ENCODE measurements at regions not wholly inside any gene's neighbourhood (a gene's known extent, or its start where the extent isn't known, plus 50 kb on each side); places are given as distances from the start of the nearest gene placed in this dataset.

- H3K9me3 ChIP-seq: no peaks in the 10 kb centered on the region
- WGBS, 2 donors: 71 to 85% methylated on average over 1 of the region's 1 CpG
- no peaks in the 10 kb centered on the region for H3K4me1 ChIP-seq
- no peaks in the 10 kb centered on the region for H3K27me3 ChIP-seq
- no peaks in the 10 kb centered on the region for H3K36me3 ChIP-seq (ENCODE audit: low read depth, missing control alignments)
- no peak for DNase-seq
- H3K27ac ChIP-seq: no peak overlapping the region
- intact Hi-C loops (cut with DNase I; ENCODE audit: low total_unique reads): no loop called here
- TF ChIP-seq CTCF (IDR thresholded peaks at IDR 0.05): no peak
- TF ChIP-seq POLR2A (IDR thresholded peaks at IDR 0.05): no peak
- H3K4me3 ChIP-seq: no peak overlapping the region
Measured at GRCh38 chr1:106908689-106909088, 147.8 kb upstream of the PRMT6 start.

- TF ChIP-seq CTCF (IDR thresholded peaks at IDR 0.05) (no peak), POLR2A (IDR thresholded peaks at IDR 0.05) (no peak)
- Histone ChIP-seq H3K27ac (no peak overlapping the region), H3K36me3 (ENCODE audit: low read depth, missing control alignments) (no peaks in the 10 kb centered on the region), H3K27me3 (no peaks in the 10 kb centered on the region), H3K9me3 (no peaks in the 10 kb centered on the region), H3K4me1 (no peaks in the 10 kb centered on the region), H3K4me3 (no peak overlapping the region)
- no peak for DNase-seq
- intact Hi-C loops (cut with DNase I; ENCODE audit: low total_unique reads): no loop called here
- WGBS, 2 donors: 86 to 92% methylated on average over 3 of the region's 3 CpGs
Measured at GRCh38 chr1:106910798-106911197, 145.7 kb upstream of the PRMT6 start.

DNA sequence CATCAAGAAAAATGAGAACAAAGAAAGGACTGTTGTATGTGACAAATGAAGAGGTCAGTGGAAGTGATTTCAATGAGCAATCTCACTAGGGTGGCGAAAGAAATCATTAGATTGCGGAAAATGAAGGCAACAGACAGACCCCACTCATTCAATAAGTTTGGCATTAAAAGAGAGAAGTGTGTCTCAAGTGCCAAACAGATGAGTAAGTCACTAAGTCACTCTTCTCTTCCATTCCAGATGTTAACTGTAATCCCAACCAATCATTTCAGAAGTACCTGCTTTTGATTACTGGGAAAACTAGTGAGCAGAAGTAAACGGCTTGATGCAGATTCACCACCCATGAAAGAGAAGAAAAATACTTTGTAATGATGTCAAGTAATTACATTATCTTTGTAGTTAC, 144.3 kb upstream of the PRMT6 start:
- Histone ChIP-seq H3K4me3 (no peak overlapping the region), H3K27me3 (no peaks in the 10 kb centered on the region), H3K27ac (no peak overlapping the region), H3K4me1 (no peaks in the 10 kb centered on the region), H3K9me3 (no peaks in the 10 kb centered on the region), H3K36me3 (ENCODE audit: low read depth, missing control alignments) (no peaks in the 10 kb centered on the region)
- TF ChIP-seq CTCF (IDR thresholded peaks at IDR 0.05): no peak
- no peak for TF ChIP-seq POLR2A (IDR thresholded peaks at IDR 0.05)
- no peak for DNase-seq
- intact Hi-C loops (cut with DNase I; ENCODE audit: low total_unique reads): no loop called here
- WGBS, 2 donors: 66 to 75% methylated on average over 3 of the region's 3 CpGs

- TF ChIP-seq CTCF (IDR thresholded peaks at IDR 0.05) (no peak), POLR2A (IDR thresholded peaks at IDR 0.05) (no peak)
- intact Hi-C loops (cut with DNase I; ENCODE audit: low total_unique reads): no loop called here
- H3K36me3 ChIP-seq (ENCODE audit: low read depth, missing control alignments): no peaks in the 10 kb centered on the region
- H3K4me3 ChIP-seq: no peak overlapping the region
- no peak overlapping the region for H3K27ac ChIP-seq
- H3K9me3 ChIP-seq: no peaks in the 10 kb centered on the region
- DNase-seq: no peak
- no peaks in the 10 kb centered on the region for H3K4me1 ChIP-seq
- no peaks in the 10 kb centered on the region for H3K27me3 ChIP-seq
Measured at GRCh38 chr1:106921186-106921585, 135.3 kb upstream of the PRMT6 start.

DNA sequence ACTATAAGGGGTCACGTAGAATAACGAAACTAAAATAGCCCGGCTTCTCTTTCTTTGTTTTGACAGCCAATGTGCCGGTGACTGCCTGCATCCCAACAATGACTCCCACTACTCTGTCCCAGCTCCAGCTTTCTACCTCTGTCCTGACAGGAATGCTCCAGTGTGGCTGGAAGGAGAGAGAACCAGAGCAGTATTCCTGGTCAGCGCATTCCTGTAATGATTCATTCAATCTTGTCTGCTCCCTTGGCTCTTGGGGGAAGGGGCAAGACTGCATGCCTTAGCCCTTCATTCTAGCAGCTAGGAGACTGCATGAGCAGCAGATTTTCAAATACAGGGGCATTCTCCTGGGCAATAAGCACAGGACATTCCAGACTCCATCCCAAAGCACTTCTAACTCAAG, 132.1 kb upstream of the PRMT6 start:
- Histone ChIP-seq H3K36me3 (ENCODE audit: low read depth, missing control alignments) (no peaks in the 10 kb centered on the region), H3K4me1 (no peaks in the 10 kb centered on the region), H3K27ac (no peak overlapping the region), H3K27me3 (no peaks in the 10 kb centered on the region), H3K4me3 (no peak overlapping the region), H3K9me3 (no peaks in the 10 kb centered on the region)
- TF ChIP-seq CTCF (IDR thresholded peaks at IDR 0.05) (no peak), POLR2A (IDR thresholded peaks at IDR 0.05) (no peak)
- WGBS, 2 donors: 28 to 30% methylated on average over 5 of the region's 5 CpGs
- no peak for DNase-seq
- intact Hi-C loops (cut with DNase I; ENCODE audit: low total_unique reads): no loop called here

Data from testis (tissue), 2 donors.